Hematopoietic multipotent progenitor cell treated with erythropoietin and hydrocortisone succinate and interleukin-3 and kit ligand, for 4 days (in vitro differentiated cells): ENCODE measurements at regions not wholly inside any gene's neighbourhood (a gene's known extent, or its start where the extent isn't known, plus 50 kb on each side); places are given as distances from the start of the nearest gene placed in this dataset.
A peak's percentile ranks its signal among the peaks of the same experiment; 100 is the strongest.
"Not testable (repeated sequence)": the region's sequence is repeated elsewhere in the genome, so short reads cannot be mapped to it uniquely, and the experiment has no call there.

Source experiments
- DNase-seq: peaks from one replicate; pipeline ENCODE4 v3.0.0-alpha.2; 2015

GRCh38 chr13:84098273-84098672 is 216.0 kb upstream of the SLITRK1 start:
- DNase-seq = no peak

- DNase-seq = no peak
These were observed 214.9 kb upstream of the SLITRK1 start for GRCh38 chr13:84097148-84097547.

- no peak for DNase-seq
These were observed 213.9 kb upstream of the SLITRK1 start for GRCh38 chr13:84096216-84096615.

GRCh38 chr13:84088996-84089395 is 206.7 kb upstream of the SLITRK1 start:
- no peak for DNase-seq

DNA sequence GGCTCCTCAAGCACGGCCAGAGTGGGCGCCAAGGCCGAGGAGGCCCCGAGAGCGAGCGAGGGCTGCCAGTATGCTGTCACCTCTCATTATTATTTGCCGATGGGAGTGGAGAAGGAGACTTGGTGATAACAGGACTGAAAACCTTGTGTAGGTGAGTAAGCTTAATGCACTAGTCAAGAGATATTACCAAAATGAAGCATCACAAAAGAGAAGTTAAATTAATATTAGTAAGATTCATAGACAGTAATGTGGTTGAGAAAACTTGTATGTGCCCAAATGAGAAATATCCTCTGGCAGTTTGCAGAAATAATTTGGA is 204.5 kb upstream of the SLITRK1 start:
- DNase-seq = no peak

- DNase-seq = not testable (repeated sequence)
These were observed 204.0 kb upstream of the SLITRK1 start for GRCh38 chr13:84086098-84086846.

DNA sequence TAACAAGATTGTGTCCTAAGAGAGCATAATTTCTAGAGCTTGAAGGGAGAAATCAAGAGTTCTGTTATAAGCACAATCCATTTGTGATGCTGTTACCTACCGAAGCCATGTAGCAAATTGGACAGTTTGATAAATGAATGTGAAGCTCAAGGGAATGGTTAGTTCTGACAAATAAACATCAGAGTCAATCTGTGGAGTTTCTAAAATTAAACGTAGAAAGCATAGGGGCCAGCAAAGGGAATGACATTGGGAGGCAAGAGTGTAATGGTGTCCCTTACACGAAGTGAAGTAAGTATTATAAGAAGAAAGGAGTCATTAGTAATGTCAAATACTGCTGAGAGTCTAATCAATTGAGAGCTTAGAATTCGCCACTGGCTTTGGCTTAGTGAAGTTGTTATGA is 200.2 kb upstream of the SLITRK1 start:
- DNase-seq = no peak

- no peak for DNase-seq
These were observed 198.7 kb upstream of the SLITRK1 start for GRCh38 chr13:84080748-84081530.

- peak; percentile 3 for DNase-seq
These were observed 195.0 kb upstream of the SLITRK1 start for GRCh38 chr13:84077271-84077670.

- no peak for DNase-seq
These were observed 194.0 kb upstream of the SLITRK1 start for GRCh38 chr13:84076280-84076679.

DNA sequence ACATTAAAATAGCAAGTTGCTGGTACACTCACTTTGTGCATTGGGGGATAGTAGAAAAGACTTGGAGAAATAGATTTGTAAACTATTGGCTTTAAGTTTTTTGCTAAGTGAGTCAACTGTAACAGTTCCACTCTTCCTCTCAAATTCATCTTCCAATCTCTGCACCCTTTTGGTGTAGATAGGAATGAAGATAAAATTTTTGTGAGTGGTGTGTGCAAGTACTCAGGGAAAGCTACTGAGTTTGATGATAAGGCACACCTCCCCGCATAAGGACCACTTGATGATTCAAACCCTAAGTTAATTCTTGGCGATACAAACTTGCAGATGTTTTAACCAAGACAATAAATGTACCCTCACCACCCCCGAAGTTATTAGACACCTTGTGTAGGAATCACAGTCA is 168.3 kb upstream of the SLITRK1 start:
- DNase-seq = no peak

- no peak for DNase-seq
These were observed 167.4 kb upstream of the SLITRK1 start for GRCh38 chr13:84049443-84050219.

DNA sequence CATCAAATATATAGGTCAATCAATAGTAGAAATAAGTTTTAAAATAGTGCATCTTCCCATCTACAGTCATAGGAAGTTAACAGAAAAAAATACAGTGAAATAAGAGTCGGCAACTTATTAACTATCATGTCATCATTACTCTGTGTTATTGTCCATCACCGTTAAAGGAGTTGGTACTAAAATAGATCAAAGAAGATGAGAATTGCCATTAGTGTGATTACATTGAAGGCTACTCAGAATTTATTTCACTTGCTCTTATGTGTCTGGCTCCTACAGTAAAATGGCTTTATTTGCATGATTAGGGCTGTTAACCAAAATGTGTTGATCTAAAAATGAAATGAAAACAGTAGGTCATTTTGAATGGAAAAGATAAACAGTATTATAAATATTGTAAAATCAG is 162.5 kb upstream of the SLITRK1 start:
- DNase-seq = no peak

DNA sequence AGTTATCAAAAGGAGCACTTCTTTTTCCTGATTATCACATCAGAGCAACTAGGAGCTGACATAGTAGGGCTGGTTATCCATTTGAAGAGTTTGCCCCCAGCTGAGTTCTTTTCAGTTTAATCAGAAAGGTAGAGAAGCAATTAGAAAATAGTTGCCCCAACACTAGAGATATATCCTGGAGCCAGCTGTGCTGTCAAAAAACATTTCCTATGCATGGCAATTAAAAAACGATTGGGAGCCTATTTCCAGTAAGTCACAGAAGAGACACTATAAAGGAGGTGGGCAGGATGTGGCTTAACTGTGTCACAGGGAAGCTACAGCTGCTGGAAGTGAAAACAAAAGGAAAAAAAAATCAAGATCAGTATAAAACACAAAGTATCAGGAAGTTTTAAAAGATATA is 155.7 kb upstream of the SLITRK1 start:
- no peak for DNase-seq

DNA sequence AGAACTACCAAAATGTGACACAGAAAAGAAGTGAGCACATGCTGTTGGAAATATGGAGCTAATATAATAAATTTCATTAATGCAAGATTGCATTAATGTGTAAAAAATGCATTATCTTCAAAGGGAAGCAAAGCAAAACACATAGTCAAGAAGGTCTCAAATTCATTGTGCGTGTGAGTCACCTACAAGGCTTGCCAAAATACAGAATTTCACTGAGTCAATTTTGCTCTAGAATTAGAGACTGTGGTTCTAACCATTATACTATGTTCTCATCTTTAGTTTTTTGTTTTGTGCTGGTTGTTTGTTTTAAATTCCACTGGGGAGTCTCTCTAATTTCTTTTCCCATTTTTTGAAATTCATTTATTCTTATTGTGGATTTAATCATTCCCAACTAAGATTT is 149.8 kb upstream of the SLITRK1 start:
- no peak for DNase-seq

DNA sequence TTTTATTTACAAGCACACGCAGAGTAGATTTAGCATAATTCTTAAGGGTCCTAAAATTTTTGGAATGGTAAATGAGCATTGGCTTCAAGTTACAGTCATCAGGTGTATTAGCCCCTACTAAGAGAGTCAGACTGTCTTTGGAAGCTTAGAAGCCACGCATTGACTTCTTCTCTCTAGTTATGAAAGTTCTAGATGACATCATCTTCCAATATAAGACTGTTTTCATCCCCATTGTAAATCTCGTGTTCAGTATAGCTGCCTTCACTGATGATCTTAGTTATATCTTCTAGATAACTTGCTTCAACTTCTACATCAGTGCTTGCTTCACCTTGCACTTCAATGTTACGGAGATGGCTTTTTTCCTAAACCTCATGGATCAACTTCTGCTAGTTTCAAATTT is 148.8 kb upstream of the SLITRK1 start:
- no peak for DNase-seq

DNA sequence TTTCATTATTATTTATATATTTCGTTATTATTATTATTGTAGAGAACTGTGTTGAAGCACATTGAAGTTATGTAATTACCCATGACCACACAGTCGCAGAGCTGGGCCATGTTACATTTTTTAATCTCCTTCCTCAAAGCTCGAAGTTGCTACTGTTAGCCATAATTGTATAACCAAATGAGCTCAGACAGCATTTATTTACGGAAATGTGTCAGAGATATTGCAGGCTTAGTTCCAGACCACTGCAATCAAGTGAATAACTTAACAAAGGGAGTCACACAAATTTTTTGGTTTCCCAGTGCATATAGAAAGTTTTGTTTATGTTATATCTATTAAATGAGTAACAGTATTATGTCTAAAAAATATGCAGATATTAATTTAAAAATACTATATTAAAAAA is 147.1 kb upstream of the SLITRK1 start:
- DNase-seq = no peak

GRCh38 chr13:84025824-84026223 is 143.6 kb upstream of the SLITRK1 start:
- DNase-seq = no peak

- no peak for DNase-seq
These were observed 114.1 kb upstream of the SLITRK1 start for GRCh38 chr13:83996415-83996814.

GRCh38 chr13:83995930-83996329 is 113.7 kb upstream of the SLITRK1 start:
- DNase-seq = no peak

- no peak for DNase-seq
These were observed 110.5 kb upstream of the SLITRK1 start for GRCh38 chr13:83992566-83993358.

GRCh38 chr13:83987394-83987793 is 105.1 kb upstream of the SLITRK1 start:
- DNase-seq = no peak

DNA sequence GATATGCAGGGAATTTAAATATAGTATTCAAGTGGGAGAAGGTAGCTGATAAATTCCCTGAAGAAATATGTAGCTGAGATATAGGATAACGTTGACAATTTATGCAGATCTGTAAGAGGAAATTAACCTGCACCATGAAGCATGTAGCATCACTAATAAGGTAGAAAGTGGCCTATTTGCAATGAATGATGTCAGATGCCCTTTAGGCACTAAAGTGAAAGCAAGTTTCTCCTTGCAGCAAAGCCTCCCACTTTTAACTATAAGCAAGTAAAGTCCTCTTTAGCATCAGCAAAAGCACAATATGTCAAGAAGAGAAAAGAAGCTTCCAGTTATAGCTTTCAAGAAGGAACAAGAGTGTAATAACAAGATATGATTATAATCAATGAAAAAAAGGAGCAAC is 102.5 kb upstream of the SLITRK1 start:
- DNase-seq = no peak
